HEK293 (cell line): ENCODE measurements at regions not wholly inside any gene's neighbourhood (a gene's known extent, or its start where the extent isn't known, plus 50 kb on each side); places are given as distances from the start of the nearest gene placed in this dataset.

ENCODE experiments used
- MZF1 ChIP-seq: fragments of 450-650 bp; formaldehyde crosslinking; IDR thresholded peaks from 2 replicates; pipeline ENCODE4 v1.5.1; 2017; ENCODE audit warnings: missing biosample characterization, missing genetic modification characterization, borderline replicate concordance
- TCF7L2 ChIP-seq: IDR thresholded peaks from 2 replicates; pipeline ENCODE4 v1.6.1; 2011; ENCODE audit warnings: low read depth, mild to moderate bottlenecking, inconsistent platforms, low read length, moderate library complexity, borderline replicate concordance
- ZBTB7A ChIP-seq: fragments of 450-650 bp; formaldehyde crosslinking; IDR thresholded peaks from 2 replicates; pipeline ENCODE4 v1.5.1; 2016; ENCODE audit warnings: low read depth, missing biosample characterization, missing genetic modification characterization
- ZNF23 ChIP-seq: fragments of 450-650 bp; formaldehyde crosslinking; IDR thresholded peaks from 2 replicates; pipeline ENCODE4 v1.5.1; 2016; ENCODE audit warnings: missing biosample characterization, missing genetic modification characterization, borderline replicate concordance
- ZNF335 ChIP-seq: fragments of 450-650 bp; formaldehyde crosslinking; conservative IDR thresholded peaks from 2 replicates; pipeline ENCODE4 v1.5.1; 2016; ENCODE audit warnings: missing biosample characterization, missing genetic modification characterization
- ZNF501 ChIP-seq: fragments of 450-650 bp; formaldehyde crosslinking; IDR thresholded peaks from 2 replicates; pipeline ENCODE4 v1.5.1; 2016; ENCODE audit warnings: missing biosample characterization, missing genetic modification characterization
- TF ChIP-seq, protein P1 (sequence below): fragments of 450-650 bp; formaldehyde crosslinking; IDR thresholded peaks from 2 replicates; pipeline ENCODE4 v1.5.1; 2016; ENCODE audit warnings: missing biosample characterization, missing genetic modification characterization
- TF ChIP-seq, protein P2 (sequence below): fragments of 450-650 bp; formaldehyde crosslinking; IDR thresholded peaks from 2 replicates; pipeline ENCODE4 v1.5.1; 2016; ENCODE audit warnings: missing biosample characterization, missing genetic modification characterization
- TF ChIP-seq, protein P3 (sequence below): fragments of 450-650 bp; formaldehyde crosslinking; conservative IDR thresholded peaks from 2 replicates; pipeline ENCODE4 v1.5.1; 2016; ENCODE audit warnings: low read depth, missing biosample characterization, missing genetic modification characterization
- TF ChIP-seq, protein P4 (sequence below): fragments of 450-650 bp; formaldehyde crosslinking; IDR thresholded peaks from 2 replicates; pipeline ENCODE4; 2016; ENCODE audit warnings: missing biosample characterization, missing genetic modification characterization
- TF ChIP-seq, protein P5 (sequence below): fragments of 450-650 bp; formaldehyde crosslinking; IDR thresholded peaks from 2 replicates; pipeline ENCODE4 v1.5.1; 2017; ENCODE audit warnings: missing biosample characterization, mild to moderate bottlenecking, missing genetic modification characterization, moderate library complexity

DNA sequence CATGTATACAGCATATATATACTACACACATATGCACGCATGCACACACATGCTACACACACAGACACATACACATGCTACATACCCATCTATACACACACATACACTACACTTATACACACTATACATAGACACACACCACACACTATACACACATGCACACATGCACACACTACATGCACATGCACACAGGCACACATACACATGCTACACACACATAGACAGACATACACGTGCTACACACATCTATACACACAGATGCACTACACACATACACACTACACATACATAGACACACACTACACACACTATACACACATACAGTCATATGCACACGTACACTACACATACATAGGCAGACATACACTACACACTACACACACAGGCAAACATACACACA lies 51.2 kb upstream of the PRR20G start:
- TF ChIP-seq TCF7L2 (no peak), ZNF501 (no peak), MZF1 (tag by site-specific recombination) (no peak), ZBTB7A (tag by site-specific recombination) (no peak), ZNF335 (tag by site-specific recombination) (no peak), ZNF23 (tag by site-specific recombination) (no peak)
- TF ChIP-seq, protein P1, sequence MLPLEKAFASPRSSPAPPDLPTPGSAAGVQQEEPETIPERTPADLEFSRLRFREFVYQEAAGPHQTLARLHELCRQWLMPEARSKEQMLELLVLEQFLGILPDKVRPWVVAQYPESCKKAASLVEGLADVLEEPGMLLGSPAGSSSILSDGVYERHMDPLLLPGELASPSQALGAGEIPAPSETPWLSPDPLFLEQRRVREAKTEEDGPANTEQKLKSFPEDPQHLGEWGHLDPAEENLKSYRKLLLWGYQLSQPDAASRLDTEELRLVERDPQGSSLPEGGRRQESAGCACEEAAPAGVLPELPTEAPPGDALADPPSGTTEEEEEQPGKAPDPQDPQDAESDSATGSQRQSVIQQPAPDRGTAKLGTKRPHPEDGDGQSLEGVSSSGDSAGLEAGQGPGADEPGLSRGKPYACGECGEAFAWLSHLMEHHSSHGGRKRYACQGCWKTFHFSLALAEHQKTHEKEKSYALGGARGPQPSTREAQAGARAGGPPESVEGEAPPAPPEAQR = no peak
- TF ChIP-seq, protein P2, sequence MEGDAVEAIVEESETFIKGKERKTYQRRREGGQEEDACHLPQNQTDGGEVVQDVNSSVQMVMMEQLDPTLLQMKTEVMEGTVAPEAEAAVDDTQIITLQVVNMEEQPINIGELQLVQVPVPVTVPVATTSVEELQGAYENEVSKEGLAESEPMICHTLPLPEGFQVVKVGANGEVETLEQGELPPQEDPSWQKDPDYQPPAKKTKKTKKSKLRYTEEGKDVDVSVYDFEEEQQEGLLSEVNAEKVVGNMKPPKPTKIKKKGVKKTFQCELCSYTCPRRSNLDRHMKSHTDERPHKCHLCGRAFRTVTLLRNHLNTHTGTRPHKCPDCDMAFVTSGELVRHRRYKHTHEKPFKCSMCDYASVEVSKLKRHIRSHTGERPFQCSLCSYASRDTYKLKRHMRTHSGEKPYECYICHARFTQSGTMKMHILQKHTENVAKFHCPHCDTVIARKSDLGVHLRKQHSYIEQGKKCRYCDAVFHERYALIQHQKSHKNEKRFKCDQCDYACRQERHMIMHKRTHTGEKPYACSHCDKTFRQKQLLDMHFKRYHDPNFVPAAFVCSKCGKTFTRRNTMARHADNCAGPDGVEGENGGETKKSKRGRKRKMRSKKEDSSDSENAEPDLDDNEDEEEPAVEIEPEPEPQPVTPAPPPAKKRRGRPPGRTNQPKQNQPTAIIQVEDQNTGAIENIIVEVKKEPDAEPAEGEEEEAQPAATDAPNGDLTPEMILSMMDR (tag by site-specific recombination) = no peak
- TF ChIP-seq, protein P3, sequence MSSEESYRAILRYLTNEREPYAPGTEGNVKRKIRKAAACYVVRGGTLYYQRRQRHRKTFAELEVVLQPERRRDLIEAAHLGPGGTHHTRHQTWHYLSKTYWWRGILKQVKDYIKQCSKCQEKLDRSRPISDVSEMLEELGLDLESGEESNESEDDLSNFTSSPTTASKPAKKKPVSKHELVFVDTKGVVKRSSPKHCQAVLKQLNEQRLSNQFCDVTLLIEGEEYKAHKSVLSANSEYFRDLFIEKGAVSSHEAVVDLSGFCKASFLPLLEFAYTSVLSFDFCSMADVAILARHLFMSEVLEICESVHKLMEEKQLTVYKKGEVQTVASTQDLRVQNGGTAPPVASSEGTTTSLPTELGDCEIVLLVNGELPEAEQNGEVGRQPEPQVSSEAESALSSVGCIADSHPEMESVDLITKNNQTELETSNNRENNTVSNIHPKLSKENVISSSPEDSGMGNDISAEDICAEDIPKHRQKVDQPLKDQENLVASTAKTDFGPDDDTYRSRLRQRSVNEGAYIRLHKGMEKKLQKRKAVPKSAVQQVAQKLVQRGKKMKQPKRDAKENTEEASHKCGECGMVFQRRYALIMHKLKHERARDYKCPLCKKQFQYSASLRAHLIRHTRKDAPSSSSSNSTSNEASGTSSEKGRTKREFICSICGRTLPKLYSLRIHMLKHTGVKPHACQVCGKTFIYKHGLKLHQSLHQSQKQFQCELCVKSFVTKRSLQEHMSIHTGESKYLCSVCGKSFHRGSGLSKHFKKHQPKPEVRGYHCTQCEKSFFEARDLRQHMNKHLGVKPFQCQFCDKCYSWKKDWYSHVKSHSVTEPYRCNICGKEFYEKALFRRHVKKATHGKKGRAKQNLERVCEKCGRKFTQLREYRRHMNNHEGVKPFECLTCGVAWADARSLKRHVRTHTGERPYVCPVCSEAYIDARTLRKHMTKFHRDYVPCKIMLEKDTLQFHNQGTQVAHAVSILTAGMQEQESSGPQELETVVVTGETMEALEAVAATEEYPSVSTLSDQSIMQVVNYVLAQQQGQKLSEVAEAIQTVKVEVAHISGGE (tag by site-specific recombination) = no peak
- TF ChIP-seq, protein P4, sequence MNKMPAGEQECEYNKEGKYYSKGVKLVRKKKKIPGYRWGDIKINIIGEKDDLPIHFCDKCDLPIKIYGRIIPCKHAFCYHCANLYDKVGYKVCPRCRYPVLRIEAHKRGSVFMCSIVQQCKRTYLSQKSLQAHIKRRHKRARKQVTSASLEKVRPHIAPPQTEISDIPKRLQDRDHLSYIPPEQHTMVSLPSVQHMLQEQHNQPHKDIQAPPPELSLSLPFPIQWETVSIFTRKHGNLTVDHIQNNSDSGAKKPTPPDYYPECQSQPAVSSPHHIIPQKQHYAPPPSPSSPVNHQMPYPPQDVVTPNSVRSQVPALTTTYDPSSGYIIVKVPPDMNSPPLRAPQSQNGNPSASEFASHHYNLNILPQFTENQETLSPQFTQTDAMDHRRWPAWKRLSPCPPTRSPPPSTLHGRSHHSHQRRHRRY (tag by site-specific recombination) = no peak
- TF ChIP-seq, protein P5, sequence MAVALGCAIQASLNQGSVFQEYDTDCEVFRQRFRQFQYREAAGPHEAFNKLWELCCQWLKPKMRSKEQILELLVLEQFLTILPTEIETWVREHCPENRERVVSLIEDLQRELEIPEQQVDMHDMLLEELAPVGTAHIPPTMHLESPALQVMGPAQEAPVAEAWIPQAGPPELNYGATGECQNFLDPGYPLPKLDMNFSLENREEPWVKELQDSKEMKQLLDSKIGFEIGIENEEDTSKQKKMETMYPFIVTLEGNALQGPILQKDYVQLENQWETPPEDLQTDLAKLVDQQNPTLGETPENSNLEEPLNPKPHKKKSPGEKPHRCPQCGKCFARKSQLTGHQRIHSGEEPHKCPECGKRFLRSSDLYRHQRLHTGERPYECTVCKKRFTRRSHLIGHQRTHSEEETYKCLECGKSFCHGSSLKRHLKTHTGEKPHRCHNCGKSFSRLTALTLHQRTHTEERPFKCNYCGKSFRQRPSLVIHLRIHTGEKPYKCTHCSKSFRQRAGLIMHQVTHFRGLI (tag by site-specific recombination) = no peak
